ENCODE measurements at regions not wholly inside any gene's neighbourhood (a gene's known extent, or its start where the extent isn't known, plus 50 kb on each side); places are given as distances from the start of the nearest gene placed in this dataset.
"Not testable (repeated sequence)": the region's sequence is repeated elsewhere in the genome, so short reads cannot be mapped to it uniquely, and the experiment has no call there.

DNA sequence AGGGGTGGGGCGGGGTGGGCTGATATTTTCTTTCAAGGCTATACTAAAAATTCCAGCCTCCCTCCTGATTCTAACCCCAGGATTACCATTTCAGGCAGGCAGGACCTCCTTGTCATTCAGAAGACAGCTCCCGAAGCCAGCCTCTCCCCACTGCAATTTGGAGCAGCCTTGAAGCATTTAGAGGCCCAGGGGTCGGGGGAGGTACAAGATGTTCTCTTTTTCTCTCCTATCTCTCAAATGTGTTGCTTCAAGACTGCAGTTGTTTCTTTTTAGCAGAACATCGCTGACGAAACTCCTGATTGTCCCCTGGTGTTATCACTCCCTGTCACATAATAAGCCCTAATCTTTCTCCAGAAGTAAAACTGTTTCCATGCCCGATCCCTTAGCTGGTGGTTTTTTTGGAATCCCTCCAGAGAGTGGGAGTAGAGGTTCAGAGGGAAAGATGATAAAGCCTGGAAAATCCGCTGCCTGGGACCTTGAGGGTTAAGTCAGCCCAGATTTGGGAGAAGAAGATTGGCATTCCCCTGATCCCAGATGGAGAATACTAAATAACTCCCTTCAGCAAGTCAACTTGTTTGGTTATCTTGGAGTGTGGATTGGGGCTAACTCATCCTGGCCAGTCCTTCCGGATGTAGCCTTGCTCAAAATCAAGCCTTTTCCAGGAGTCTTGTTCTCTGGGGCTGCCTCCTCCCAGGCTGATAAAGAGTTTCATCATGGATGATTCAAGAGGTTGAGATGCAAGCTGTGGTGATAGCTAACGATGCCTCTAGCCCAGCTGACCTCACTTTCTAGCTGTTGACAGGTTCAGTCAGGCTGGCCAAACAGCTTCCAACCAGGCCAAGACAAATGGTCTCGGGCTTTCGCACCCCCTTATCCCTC, 71.3 kb downstream of the SOX9 start:
- H3K79me2 ChIP-seq (ENCODE audit: low read length): no peaks in the 10 kb centered on the region
- H4K20me1 ChIP-seq (ENCODE audit: insufficient read depth, low read length): no peaks in the 10 kb centered on the region
- H3K9ac ChIP-seq (ENCODE audit: low read length): no peak overlapping the region
- DNase-seq: no peak
- H3K9me3 ChIP-seq (replicated peaks; ENCODE audit: insufficient read depth, low read length): no peaks in the 10 kb centered on the region
- TF ChIP-seq EZH2phosphoT487 (IDR thresholded peaks at IDR 0.05; ENCODE audit: low read length) (no peak), EZH2 (optimal IDR thresholded peaks at IDR 0.05; ENCODE audit: low read depth, low read length) (no peak), CTCF (IDR thresholded peaks at IDR 0.05; ENCODE audit: low read length) (no peak)
- no peak overlapping the region for H2AFZ ChIP-seq (ENCODE audit: low read length)
- H3K9me2 ChIP-seq (replicated peaks; ENCODE audit: insufficient read depth, low read length): no peaks in the 10 kb centered on the region
- H3K4me2 ChIP-seq (ENCODE audit: low read depth, low read length): no peak overlapping the region
- H3K4me3 ChIP-seq (ENCODE audit: low read length): no peak overlapping the region
- H3K27ac ChIP-seq (ENCODE audit: low read length): no peak overlapping the region
- no peaks in the 10 kb centered on the region for H3K4me1 ChIP-seq (ENCODE audit: low read length)
- H3K27me3 ChIP-seq (replicated peaks; ENCODE audit: insufficient read depth, low read length): no peaks in the 10 kb centered on the region
- no peaks in the 10 kb centered on the region for H3F3A ChIP-seq (ENCODE audit: insufficient read depth, low read length)
- no peaks in the 10 kb centered on the region for H3K36me3 ChIP-seq (replicated peaks; ENCODE audit: insufficient read depth, low read length)

DNA sequence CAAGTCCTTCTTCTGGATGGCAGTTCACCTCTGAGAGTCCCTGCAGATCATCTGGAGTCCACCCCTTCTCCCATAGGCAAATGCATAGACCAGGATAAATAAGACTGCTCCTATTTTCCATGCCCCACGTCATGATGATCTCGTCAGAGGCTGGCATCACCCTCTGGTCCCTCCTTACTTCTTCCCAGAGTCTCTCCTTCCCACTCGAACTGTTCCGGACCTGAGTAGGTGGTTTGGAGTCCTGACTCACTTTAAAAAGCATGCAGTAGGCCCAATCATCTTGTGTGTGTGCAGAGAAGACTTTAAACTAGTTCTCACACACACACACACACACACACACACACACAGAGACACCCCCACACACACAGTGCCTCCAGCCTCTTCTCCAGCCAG, 72.0 kb downstream of the SOX9 start:
- Histone ChIP-seq H3K4me2 (ENCODE audit: low read depth, low read length) (no peak overlapping the region), H3K27me3 (replicated peaks; ENCODE audit: insufficient read depth, low read length) (no peaks in the 10 kb centered on the region), H2AFZ (ENCODE audit: low read length) (no peak overlapping the region), H3K27ac (ENCODE audit: low read length) (no peak overlapping the region), H3K36me3 (replicated peaks; ENCODE audit: insufficient read depth, low read length) (no peaks in the 10 kb centered on the region), H3K9me2 (replicated peaks; ENCODE audit: insufficient read depth, low read length) (no peaks in the 10 kb centered on the region), H3K79me2 (ENCODE audit: low read length) (no peaks in the 10 kb centered on the region), H3K9ac (ENCODE audit: low read length) (no peak overlapping the region), H4K20me1 (ENCODE audit: insufficient read depth, low read length) (no peaks in the 10 kb centered on the region), H3K4me3 (ENCODE audit: low read length) (no peak overlapping the region), H3F3A (ENCODE audit: insufficient read depth, low read length) (no peaks in the 10 kb centered on the region), H3K9me3 (replicated peaks; ENCODE audit: insufficient read depth, low read length) (no peaks in the 10 kb centered on the region), H3K4me1 (ENCODE audit: low read length) (no peaks in the 10 kb centered on the region)
- no peak for DNase-seq
- no peak for TF ChIP-seq CTCF (IDR thresholded peaks at IDR 0.05; ENCODE audit: low read length)
- TF ChIP-seq EZH2phosphoT487 (IDR thresholded peaks at IDR 0.05; ENCODE audit: low read length): no peak

DNA sequence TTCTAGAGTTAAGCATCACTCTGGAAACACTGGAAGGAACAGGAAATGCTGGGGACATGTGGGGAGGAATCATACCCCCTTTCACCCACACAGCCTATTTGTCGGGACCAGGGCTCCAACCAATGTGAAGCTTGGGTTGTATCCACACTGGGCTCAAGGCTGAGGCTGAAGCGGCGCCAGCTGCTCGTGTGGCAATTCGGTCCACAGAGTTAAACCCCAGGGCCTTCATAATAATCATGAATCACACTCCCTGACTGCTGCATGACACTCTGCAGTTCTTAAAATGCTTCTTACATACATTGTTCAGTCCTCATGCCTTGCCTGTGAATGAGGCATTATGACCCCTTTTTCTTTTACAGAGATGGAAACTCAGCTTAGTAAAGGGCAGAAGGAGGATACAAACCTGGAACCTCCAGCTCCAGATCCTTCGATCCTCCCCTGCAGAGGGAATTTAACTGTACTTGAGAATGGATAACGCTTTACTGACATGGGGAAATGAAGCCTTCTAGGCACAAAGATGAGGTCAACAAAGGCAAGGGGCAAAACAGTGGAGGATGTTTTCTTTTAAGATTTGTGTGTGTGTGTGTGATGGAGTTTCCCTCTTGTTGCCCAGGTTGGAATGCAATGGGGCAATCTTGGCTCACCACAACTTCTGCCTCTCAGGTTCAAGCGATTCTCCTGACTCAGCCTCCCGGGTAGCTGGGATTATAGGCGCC, 72.7 kb downstream of the SOX9 start:
- no peak for DNase-seq
- Histone ChIP-seq H3K4me1 (ENCODE audit: low read length) (no peaks in the 10 kb centered on the region), H3K27ac (ENCODE audit: low read length) (no peak overlapping the region)

GRCh38 chr17:72194107-72194440, 73.3 kb downstream of the SOX9 start:
- H3K4me2 ChIP-seq (ENCODE audit: low read depth, low read length); H3K9me2 ChIP-seq (replicated peaks; ENCODE audit: insufficient read depth, low read length); H4K20me1 ChIP-seq (ENCODE audit: insufficient read depth, low read length); H3F3A ChIP-seq (ENCODE audit: insufficient read depth, low read length); H3K27ac ChIP-seq (ENCODE audit: low read length); H3K79me2 ChIP-seq (ENCODE audit: low read length); DNase-seq; H3K4me1 ChIP-seq (ENCODE audit: low read length); H3K36me3 ChIP-seq (replicated peaks; ENCODE audit: insufficient read depth, low read length); H3K9me3 ChIP-seq (replicated peaks; ENCODE audit: insufficient read depth, low read length); H2AFZ ChIP-seq (ENCODE audit: low read length); H3K4me3 ChIP-seq (ENCODE audit: low read length); H3K27me3 ChIP-seq (replicated peaks; ENCODE audit: insufficient read depth, low read length); H3K9ac ChIP-seq (ENCODE audit: low read length): not testable (repeated sequence)

More for the DNA sequence above, 72.7 kb downstream of the SOX9 start:
- Histone ChIP-seq H3K9me2 (replicated peaks; ENCODE audit: insufficient read depth, low read length) (no peaks in the 10 kb centered on the region), H3K9me3 (replicated peaks; ENCODE audit: insufficient read depth, low read length) (no peaks in the 10 kb centered on the region), H3K36me3 (replicated peaks; ENCODE audit: insufficient read depth, low read length) (no peaks in the 10 kb centered on the region), H3K4me3 (ENCODE audit: low read length) (no peak overlapping the region), H3K9ac (ENCODE audit: low read length) (no peak overlapping the region), H3K79me2 (ENCODE audit: low read length) (no peaks in the 10 kb centered on the region), H4K20me1 (ENCODE audit: insufficient read depth, low read length) (no peaks in the 10 kb centered on the region), H3K27me3 (replicated peaks; ENCODE audit: insufficient read depth, low read length) (no peaks in the 10 kb centered on the region), H3K4me2 (ENCODE audit: low read depth, low read length) (no peak overlapping the region), H3F3A (ENCODE audit: insufficient read depth, low read length) (no peaks in the 10 kb centered on the region), H2AFZ (ENCODE audit: low read length) (no peak overlapping the region)
- TF ChIP-seq EZH2phosphoT487 (IDR thresholded peaks at IDR 0.05; ENCODE audit: low read length): no peak
- TF ChIP-seq EZH2 (optimal IDR thresholded peaks at IDR 0.05; ENCODE audit: low read depth, low read length): no peak
- no peak for TF ChIP-seq CTCF (IDR thresholded peaks at IDR 0.05; ENCODE audit: low read length)
